ENCODE measurements at regions not wholly inside any gene's neighbourhood (a gene's known extent, or its start where the extent isn't known, plus 50 kb on each side); places are given as distances from the start of the nearest gene placed in this dataset.

DNA sequence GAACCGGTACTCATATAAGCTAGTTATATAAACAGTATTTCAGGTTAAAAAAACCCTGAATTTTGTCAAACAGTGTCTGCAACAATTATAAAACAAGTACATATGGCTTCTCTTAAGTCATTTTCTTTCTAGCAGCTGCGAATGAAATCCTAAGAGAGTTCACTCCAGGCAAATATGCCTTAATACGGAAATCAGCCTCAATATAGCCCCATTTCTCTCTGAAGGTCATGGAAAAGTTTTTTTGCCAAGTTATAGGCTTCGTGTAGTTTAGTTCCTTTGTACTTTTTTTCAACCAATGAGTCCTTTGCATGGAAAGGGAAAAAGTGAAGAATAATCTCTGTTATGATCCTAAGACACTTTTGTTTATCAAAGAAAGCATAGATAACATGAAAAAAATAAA is 848.0 kb upstream of the ACO1 start:
- H3K79me1 ChIP-seq (ENCODE audit: insufficient read depth, low read depth, low read length, poor library complexity, severe bottlenecking), result no peaks in the 10 kb centered on the region
- no peak overlapping the region for H2BK20ac ChIP-seq (ENCODE audit: low read depth, low read length, poor library complexity, severe bottlenecking)
- no peak overlapping the region for H3K56ac ChIP-seq (ENCODE audit: insufficient read length, low read depth, low read length)
- H4K91ac ChIP-seq (ENCODE audit: insufficient read length, low read depth, low read length), result no peak overlapping the region
- no peak overlapping the region for H2BK120ac ChIP-seq (ENCODE audit: low read depth, low read length, poor library complexity, severe bottlenecking)
- H3K27me3 ChIP-seq (ENCODE audit: insufficient read depth, low read length), result no peaks in the 10 kb centered on the region
- H3K36me3 Mint-ChIP-seq (ENCODE audit: insufficient read depth in 1 of 3, low read depth in 3 of 3), result no peaks in the 10 kb centered on the region
- H3K27ac ChIP-seq (ENCODE audit: insufficient read length, low read depth, low read length), result no peak overlapping the region
- H3K4me3 Mint-ChIP-seq, result no peak overlapping the region
- no peaks in the 10 kb centered on the region for H3K4me1 ChIP-seq (ENCODE audit: insufficient read depth, low read length)
- no peaks in the 10 kb centered on the region for H4K20me1 ChIP-seq (ENCODE audit: control insufficient read depth, insufficient read depth, insufficient read length)
- H2BK15ac ChIP-seq (ENCODE audit: low read depth, low read length), result no peak overlapping the region
- no peaks in the 10 kb centered on the region for H3K9me3 ChIP-seq (ENCODE audit: control insufficient read depth, low read depth, low read length)
- H4K5ac ChIP-seq (ENCODE audit: insufficient read length, low read depth, low read length), result no peak overlapping the region
- no peak overlapping the region for H4K8ac ChIP-seq (replicated peaks; ENCODE audit: insufficient read length, low read depth, low read length)
- no peaks in the 10 kb centered on the region for H3K79me2 ChIP-seq (ENCODE audit: insufficient read depth, low read length)
- no peaks in the 10 kb centered on the region for H3K23me2 ChIP-seq (ENCODE audit: insufficient read length, low read depth, low read length, poor library complexity, severe bottlenecking)
- no peak overlapping the region for H3K9ac ChIP-seq (ENCODE audit: extremely low read depth, insufficient read length, low read length)
- H2AK5ac ChIP-seq (ENCODE audit: insufficient read length, low read length), result no peak overlapping the region
- no peak overlapping the region for H3T11ph ChIP-seq (ENCODE audit: low read length)
- no peak overlapping the region for H3K4ac ChIP-seq (ENCODE audit: low read depth, low read length)
- WGBS (ENCODE audit: extremely low coverage, insufficient read length, low lambda C conversion rate), result no CpG with 5 or more reads among the region's 4 CpGs
- no peak overlapping the region for H2BK5ac ChIP-seq (ENCODE audit: insufficient read length, low read length)
- H3K23ac ChIP-seq (ENCODE audit: insufficient read length, low read depth, low read length), result no peak overlapping the region
- no peaks in the 10 kb centered on the region for H3K9me3 Mint-ChIP-seq
- H3K4me2 ChIP-seq (ENCODE audit: insufficient read depth, insufficient read length, low read length), result no peak overlapping the region
- TF ChIP-seq CTCF (conservative IDR thresholded peaks at IDR 0.05), result no peak
- no peaks in the 10 kb centered on the region for H3K27me3 Mint-ChIP-seq (ENCODE audit: low read depth)
- H3K4me1 Mint-ChIP-seq, result peaks cover 4 to 8% of the 10 kb centered on the region in 2 experiments; a peak in 3 of 4 replicates
- H3K27ac Mint-ChIP-seq, result no peak overlapping the region
- no peak overlapping the region for H3K14ac ChIP-seq (ENCODE audit: insufficient read depth, low read length)
- no peak overlapping the region for H2BK12ac ChIP-seq (ENCODE audit: insufficient read length, low read depth, low read length)
- H2AFZ ChIP-seq (ENCODE audit: low read length), result no peak overlapping the region
- no peak overlapping the region for H3K18ac ChIP-seq (ENCODE audit: insufficient read length, low read depth, low read length)
- no peak for DNase-seq

Measured in H9 (cell line).